HCT116 (cell line): ENCODE measurements at regions not wholly inside any gene's neighbourhood (a gene's known extent, or its start where the extent isn't known, plus 50 kb on each side); places are given as distances from the start of the nearest gene placed in this dataset.

Experiments used
- ATAC-seq: fragments of 200-7000 bp; cut with Tn5 transposase; 2 replicates; pipeline ENCODE4 v1.9.1; 2020; ENCODE audit warnings: mild to moderate bottlenecking, moderate library complexity
- BruUV-seq: library from RNA; stranded (reverse); fragments of 400-500 nt; replicated peaks from 2 replicates; lab custom pipeline; 2021; lab: Mats Ljungman, UMichigan
- CTCF ChIA-PET: fragments of 300-600 bp; sonication (Branson Sonifier 250); formaldehyde crosslinking; loops from one replicate; lab custom pipeline; 2021; ENCODE audit warnings: antibody characterized with exemption; lab: Charles Lee
- POLR2A ChIA-PET: fragments of 300-600, 350-600 bp; sonication (Branson Sonifier 250); formaldehyde crosslinking; loops from one replicate; lab custom pipeline; 2021; ENCODE audit warnings: antibody characterized with exemption; lab: Charles Lee
- RAD21 ChIA-PET, 2 experiments: fragments of 300-600 bp; sonication (Branson Sonifier 250); formaldehyde crosslinking; loops; one replicate each; lab custom pipeline; 2023; ENCODE audit warnings: low total read pairs in 2 of 2; ENCODE audit not compliant: uncharacterized antibody in 2 of 2, unreplicated experiment in 2 of 2, low non-redundant PET in 1 of 2; lab: Charles Lee
- DNase-seq: peaks from one replicate; pipeline ENCODE4 v3.0.0-alpha.2; 2010; ENCODE audit warnings: low read depth, low spot score
- H2AFZ ChIP-seq: fragments of 200-600 bp; shearing (Covaris generic), sonication (generic); 2 replicates; pipeline ENCODE4 v1.6.1; 2017; ENCODE audit warnings: low read depth, mixed run types, mixed read lengths, antibody characterized with exemption, low read length; ENCODE audit not compliant: poor library complexity, severe bottlenecking
- H3K27ac ChIP-seq: 2 replicates; pipeline ENCODE4 v1.5.1; 2012; ENCODE audit warnings: low read depth, low read length
- H3K27me3 ChIP-seq: fragments of 200-600 bp; sonication (generic); 2 replicates; pipeline ENCODE4 v1.6.1; 2016; ENCODE audit warnings: mixed run types, low read length, mixed read lengths; ENCODE audit not compliant: insufficient read depth
- H3K36me3 ChIP-seq, 2 experiments: fragments of 200-500 bp in 1 of 2; fragments of 200-600 bp in 1 of 2; sonication (Bioruptor generic) in 1 of 2; sonication (generic) in 1 of 2; 2 replicates each; pipeline versions ENCODE4 v1.5.1 to v1.6.1; 2014 to 2016; ENCODE audit warnings: low read length in 2 of 2, inconsistent platforms in 1 of 2, mixed read lengths in 1 of 2, mixed run types in 1 of 2; ENCODE audit not compliant: insufficient read depth in 2 of 2, control insufficient read depth in 1 of 2
- H3K4me1 ChIP-seq, 2 experiments: fragments of 200-600 bp in 1 of 2; sonication (generic) in 1 of 2; 2 replicates each; pipeline versions ENCODE4 v1.5.1 to v1.6.1; 2012 to 2017; ENCODE audit warnings: low read length in 2 of 2, inconsistent platforms in 1 of 2, mild to moderate bottlenecking in 1 of 2, mixed read lengths in 1 of 2, mixed run types in 1 of 2, moderate library complexity in 1 of 2; ENCODE audit not compliant: insufficient read depth in 2 of 2, control insufficient read depth in 1 of 2
- H3K4me2 ChIP-seq: fragments of 200-600 bp; sonication (generic); 2 replicates; pipeline ENCODE4 v1.6.1; 2017; ENCODE audit warnings: mixed run types, low read length, mixed read lengths
- H3K4me3 ChIP-seq, 2 experiments: fragments of 200-600 bp in 1 of 2; sonication (generic) in 1 of 2; replicated peaks in 1 of 2; 2 replicates each; pipeline ENCODE4 v1.5.1; 2011 to 2016; ENCODE audit warnings: low read length in 2 of 2, control low read depth in 1 of 2, low read depth in 1 of 2, mild to moderate bottlenecking in 1 of 2, mixed read lengths in 1 of 2, mixed run types in 1 of 2
- H3K79me2 ChIP-seq: fragments of 200-600 bp; sonication (generic); 2 replicates; pipeline ENCODE4 v1.6.1; 2017; ENCODE audit warnings: mild to moderate bottlenecking, mixed run types, low read length, moderate library complexity, mixed read lengths; ENCODE audit not compliant: insufficient read depth
- H3K9ac ChIP-seq: fragments of 200-600 bp; sonication (generic); 2 replicates; pipeline ENCODE4 v1.6.1; 2016; ENCODE audit warnings: low read length, mixed read lengths
- H3K9me2 ChIP-seq: fragments of 200-600 bp; sonication (generic), shearing (Covaris generic); 2 replicates; pipeline ENCODE4 v1.6.1; 2017; ENCODE audit warnings: mixed run types, mild to moderate bottlenecking, moderate library complexity; ENCODE audit not compliant: insufficient read depth
- H3K9me3 ChIP-seq, 2 experiments: fragments of 200-500 bp in 1 of 2; fragments of 200-600 bp in 1 of 2; sonication (Bioruptor generic) in 1 of 2; sonication (generic) in 1 of 2; 2 replicates each; pipeline ENCODE4 v1.6.1; 2014 to 2017; ENCODE audit warnings: low read length in 2 of 2, mixed read lengths in 2 of 2, inconsistent platforms in 1 of 2, low read depth in 1 of 2, mild to moderate bottlenecking in 1 of 2, mixed run types in 1 of 2, moderate library complexity in 1 of 2; ENCODE audit not compliant: control insufficient read depth in 1 of 2, insufficient read depth in 1 of 2
- H4K20me1 ChIP-seq: fragments of 200-600 bp; sonication (generic), shearing (Covaris generic); 2 replicates; pipeline ENCODE4 v1.6.1; 2017; ENCODE audit warnings: mixed run types, mild to moderate bottlenecking, moderate library complexity; ENCODE audit not compliant: insufficient read depth
- ATF3 ChIP-seq: IDR thresholded peaks from 2 replicates; pipeline ENCODE4 v1.6.1; 2012
- CBX3 ChIP-seq: IDR thresholded peaks from 2 replicates; pipeline ENCODE4 v1.6.1; 2012; ENCODE audit warnings: low read depth
- CEBPB ChIP-seq: IDR thresholded peaks from 2 replicates; pipeline ENCODE4 v1.6.1; 2012; ENCODE audit warnings: low read depth
- CTCF ChIP-seq, 3 experiments: fragments of 200-600 bp in 1 of 3; sonication (generic) in 1 of 3; IDR thresholded peaks in 2 of 3; conservative IDR thresholded peaks in 1 of 3; 2 replicates each; pipeline ENCODE4 v1.5.1; 2012 to 2017; ENCODE audit warnings: low read depth in 2 of 3, low read length in 2 of 3, antibody characterized with exemption in 1 of 3, borderline replicate concordance in 1 of 3, control low read depth in 1 of 3, mild to moderate bottlenecking in 1 of 3, mixed read lengths in 1 of 3, mixed run types in 1 of 3, moderate library complexity in 1 of 3; ENCODE audit not compliant: insufficient read depth in 1 of 3
- EGR1 ChIP-seq: IDR thresholded peaks from 2 replicates; pipeline ENCODE4 v1.6.1; 2012; ENCODE audit warnings: low read depth
- ELF1 ChIP-seq: IDR thresholded peaks from 2 replicates; pipeline ENCODE4 v1.6.1; 2012; ENCODE audit warnings: low read depth, borderline replicate concordance
- EZH2 ChIP-seq: fragments of 200-600 bp; sonication (generic); IDR thresholded peaks from 2 replicates; pipeline ENCODE4 v1.6.1; 2017; ENCODE audit warnings: antibody characterized with exemption, mixed run types
- EZH2phosphoT487 ChIP-seq: fragments of 200-600 bp; IDR thresholded peaks from 2 replicates; pipeline ENCODE4 v1.6.1; 2018; ENCODE audit warnings: antibody characterized with exemption, borderline replicate concordance
- JUND ChIP-seq: IDR thresholded peaks from 2 replicates; pipeline ENCODE4 v1.6.1; 2012
- MAX ChIP-seq: IDR thresholded peaks from 2 replicates; pipeline ENCODE4 v1.6.1; 2012
- POLR2AphosphoS5 ChIP-seq: IDR thresholded peaks from 2 replicates; pipeline ENCODE4 v1.6.1; 2011; ENCODE audit warnings: mild to moderate bottlenecking, low read depth, low read length, moderate library complexity
- RAD21 ChIP-seq: IDR thresholded peaks from 2 replicates; pipeline ENCODE4 v1.6.1; 2012; ENCODE audit warnings: low read depth, mild to moderate bottlenecking
- REST ChIP-seq: IDR thresholded peaks from 2 replicates; pipeline ENCODE4 v1.6.1; 2012; ENCODE audit warnings: low read depth
- SIN3A ChIP-seq: IDR thresholded peaks from 2 replicates; pipeline ENCODE4 v1.6.1; 2012; ENCODE audit warnings: low read depth
- SP1 ChIP-seq: IDR thresholded peaks from 2 replicates; pipeline ENCODE4 v1.6.1; 2012; ENCODE audit warnings: low read depth
- SRF ChIP-seq: IDR thresholded peaks from 2 replicates; pipeline ENCODE4 v1.6.1; 2012; ENCODE audit warnings: low read depth
- TCF7L2 ChIP-seq: IDR thresholded peaks from 2 replicates; pipeline ENCODE4 v1.7.0; 2011; ENCODE audit warnings: borderline replicate concordance, inconsistent platforms; ENCODE audit not compliant: insufficient read depth, insufficient read length; ENCODE audit errors: extremely low read depth
- ZBTB33 ChIP-seq: IDR thresholded peaks from 2 replicates; pipeline ENCODE4 v1.6.1; 2011; ENCODE audit warnings: mild to moderate bottlenecking, low read length, moderate library complexity; ENCODE audit not compliant: insufficient replicate concordance; ENCODE audit errors: extremely low read depth
- ZFX ChIP-seq: fragments of 450-650 bp; IDR thresholded peaks from 2 replicates; pipeline ENCODE4 v1.6.1; 2017
- intact Hi-C: fragments of 100-400 bp; cut with micrococcal nuclease; formaldehyde crosslinking; loops from 2 replicates; pipeline ENCODE4 v1.10.0; 2022

- no peak overlapping the region for H2AFZ ChIP-seq
- H3K4me3 ChIP-seq: no peak overlapping the region
- BruUV-seq: no TSS peak
- H4K20me1 ChIP-seq: no peaks in the 10 kb centered on the region
- no peaks in the 10 kb centered on the region for H3K27me3 ChIP-seq
- intact Hi-C loops: loop anchor here (1.0 to 10.0 kb wide), 4 partner anchors 88 to 408 kb away; no protein-coding TSS in a partner anchor
- TF ChIP-seq CBX3: no peak
- TF ChIP-seq ELF1: no peak
- TF ChIP-seq POLR2AphosphoS5: no peak
- TF ChIP-seq JUND: no peak
- no peak for TF ChIP-seq MAX
- TF ChIP-seq ATF3: no peak
- TF ChIP-seq EZH2: no peak
- TF ChIP-seq ZBTB33: no peak
- TF ChIP-seq CTCF (IDR thresholded peaks at IDR 0.05 in 2 of 3, conservative IDR thresholded peaks at IDR 0.05 in 1 of 3; ENCODE audit: borderline replicate concordance in 1 of 3, insufficient read depth in 1 of 3, low read depth in 2 of 3, low read length in 2 of 3): no peak
- TF ChIP-seq ZFX: no peak
- TF ChIP-seq RAD21: no peak
- no peak for TF ChIP-seq EZH2phosphoT487
- TF ChIP-seq TCF7L2: no peak
- TF ChIP-seq SP1: no peak
- TF ChIP-seq SIN3A: no peak
- no peak for TF ChIP-seq CEBPB
- no peak for TF ChIP-seq EGR1
- no peak for TF ChIP-seq SRF
- no peak for TF ChIP-seq REST
- TF ChIP-seq, all 23 proteins: peak for 0
- no peak overlapping the region for H3K9ac ChIP-seq
- ATAC-seq (peak; percentile 22; the same call in 1 of the 2 replicates), DNase-seq (no peak)
- H3K4me2 ChIP-seq: no peak overlapping the region
- H3K36me3 ChIP-seq: no peaks in the 10 kb centered on the region
- H3K4me1 ChIP-seq: no peaks in the 10 kb centered on the region
- no peaks in the 10 kb centered on the region for H3K9me2 ChIP-seq
- ChIA-PET POLR2A (no interaction called here), CTCF (interaction anchor here (0.8 to 3.7 kb wide), 13 partner anchors 8 to 530 kb away, joined by 3 to 66 read pairs (median 6); no protein-coding TSS in a partner anchor), RAD21 (interaction anchor here (1.3 to 1.8 kb wide), 3 partner anchors 88 to 324 kb away, joined by 4 to 10 read pairs (median 5); no protein-coding TSS in a partner anchor)
- no peak overlapping the region for H3K27ac ChIP-seq
- H3K9me3 ChIP-seq: 0 out of 4 replicates have a peak, but pooled peaks cover 0 to 5% of the 10 kb centered on the region in 2 experiments
- H3K79me2 ChIP-seq: 0 out of 2 replicates have a peak, but pooled peaks cover 4% of the 10 kb centered on the region
These were observed 116.9 kb downstream of the TANC2 start for GRCh38 chr17:63082952-63083351.
